ENCODE measurements at regions not wholly inside any gene's neighbourhood (a gene's known extent, or its start where the extent isn't known, plus 50 kb on each side); places are given as distances from the start of the nearest gene placed in this dataset.

DNA sequence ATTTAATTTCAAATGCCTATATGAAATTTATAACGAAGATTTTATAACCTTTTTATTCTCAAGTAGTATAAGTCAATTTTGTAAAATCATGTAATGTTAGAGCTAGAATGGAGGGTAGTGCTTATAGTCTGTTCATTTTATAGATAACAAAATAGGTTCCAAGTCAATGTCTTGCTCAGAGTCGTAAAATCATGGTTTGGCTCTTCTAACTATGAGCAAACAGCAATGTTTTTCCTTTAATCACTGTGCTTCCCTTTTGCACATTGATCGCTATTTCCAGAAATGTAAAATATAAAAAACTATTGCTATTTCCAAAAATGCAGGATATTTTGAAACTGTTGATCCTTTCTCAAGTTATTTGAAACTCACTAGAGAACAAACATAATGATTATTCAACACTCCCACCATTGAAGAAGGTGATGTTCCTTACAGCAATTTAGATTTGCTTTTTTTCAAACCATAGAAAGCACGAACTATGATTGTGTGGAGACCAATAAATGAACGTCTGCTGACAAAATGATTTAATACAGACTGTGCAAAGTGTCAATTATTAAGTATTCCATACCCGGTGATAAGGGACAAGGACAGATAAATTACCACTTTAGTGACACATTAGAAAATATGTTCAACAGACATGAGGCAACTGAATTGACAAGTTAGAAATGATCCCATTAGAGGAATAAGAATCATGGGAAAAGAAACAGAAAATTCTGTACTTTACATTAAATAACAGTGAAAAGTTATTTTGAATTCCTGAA lies 412.1 kb upstream of the TECRL start:
- TF ChIP-seq FOXM1 (IDR thresholded peaks at IDR 0.05; ENCODE audit: borderline replicate concordance, low read depth) (no peak), EP300 (IDR thresholded peaks at IDR 0.05; ENCODE audit: borderline replicate concordance) (no peak), YY1 (IDR thresholded peaks at IDR 0.05; ENCODE audit: low read depth) (no peak), TCF12 (IDR thresholded peaks at IDR 0.05; ENCODE audit: low read depth) (no peak), ZBTB7A (IDR thresholded peaks at IDR 0.05; ENCODE audit: low read depth) (no peak), EGR1 (IDR thresholded peaks at IDR 0.05) (no peak), RAD21 (IDR thresholded peaks at IDR 0.05; ENCODE audit: low read depth) (no peak), NFIC (IDR thresholded peaks at IDR 0.05) (no peak), TAF1 (IDR thresholded peaks at IDR 0.05; ENCODE audit: low read depth) (no peak), CEBPB (IDR thresholded peaks at IDR 0.05) (no peak), TEAD4 (IDR thresholded peaks at IDR 0.05) (no peak), CREB1 (IDR thresholded peaks at IDR 0.05; ENCODE audit: low read depth) (no peak)
- TF ChIP-seq, protein P1, sequence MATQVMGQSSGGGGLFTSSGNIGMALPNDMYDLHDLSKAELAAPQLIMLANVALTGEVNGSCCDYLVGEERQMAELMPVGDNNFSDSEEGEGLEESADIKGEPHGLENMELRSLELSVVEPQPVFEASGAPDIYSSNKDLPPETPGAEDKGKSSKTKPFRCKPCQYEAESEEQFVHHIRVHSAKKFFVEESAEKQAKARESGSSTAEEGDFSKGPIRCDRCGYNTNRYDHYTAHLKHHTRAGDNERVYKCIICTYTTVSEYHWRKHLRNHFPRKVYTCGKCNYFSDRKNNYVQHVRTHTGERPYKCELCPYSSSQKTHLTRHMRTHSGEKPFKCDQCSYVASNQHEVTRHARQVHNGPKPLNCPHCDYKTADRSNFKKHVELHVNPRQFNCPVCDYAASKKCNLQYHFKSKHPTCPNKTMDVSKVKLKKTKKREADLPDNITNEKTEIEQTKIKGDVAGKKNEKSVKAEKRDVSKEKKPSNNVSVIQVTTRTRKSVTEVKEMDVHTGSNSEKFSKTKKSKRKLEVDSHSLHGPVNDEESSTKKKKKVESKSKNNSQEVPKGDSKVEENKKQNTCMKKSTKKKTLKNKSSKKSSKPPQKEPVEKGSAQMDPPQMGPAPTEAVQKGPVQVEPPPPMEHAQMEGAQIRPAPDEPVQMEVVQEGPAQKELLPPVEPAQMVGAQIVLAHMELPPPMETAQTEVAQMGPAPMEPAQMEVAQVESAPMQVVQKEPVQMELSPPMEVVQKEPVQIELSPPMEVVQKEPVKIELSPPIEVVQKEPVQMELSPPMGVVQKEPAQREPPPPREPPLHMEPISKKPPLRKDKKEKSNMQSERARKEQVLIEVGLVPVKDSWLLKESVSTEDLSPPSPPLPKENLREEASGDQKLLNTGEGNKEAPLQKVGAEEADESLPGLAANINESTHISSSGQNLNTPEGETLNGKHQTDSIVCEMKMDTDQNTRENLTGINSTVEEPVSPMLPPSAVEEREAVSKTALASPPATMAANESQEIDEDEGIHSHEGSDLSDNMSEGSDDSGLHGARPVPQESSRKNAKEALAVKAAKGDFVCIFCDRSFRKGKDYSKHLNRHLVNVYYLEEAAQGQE (IDR thresholded peaks at IDR 0.05; ENCODE audit: low read depth): no peak
- TF ChIP-seq, protein P2, sequence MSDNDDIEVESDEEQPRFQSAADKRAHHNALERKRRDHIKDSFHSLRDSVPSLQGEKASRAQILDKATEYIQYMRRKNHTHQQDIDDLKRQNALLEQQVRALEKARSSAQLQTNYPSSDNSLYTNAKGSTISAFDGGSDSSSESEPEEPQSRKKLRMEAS (IDR thresholded peaks at IDR 0.05): no peak
- TF ChIP-seq, protein P3, sequence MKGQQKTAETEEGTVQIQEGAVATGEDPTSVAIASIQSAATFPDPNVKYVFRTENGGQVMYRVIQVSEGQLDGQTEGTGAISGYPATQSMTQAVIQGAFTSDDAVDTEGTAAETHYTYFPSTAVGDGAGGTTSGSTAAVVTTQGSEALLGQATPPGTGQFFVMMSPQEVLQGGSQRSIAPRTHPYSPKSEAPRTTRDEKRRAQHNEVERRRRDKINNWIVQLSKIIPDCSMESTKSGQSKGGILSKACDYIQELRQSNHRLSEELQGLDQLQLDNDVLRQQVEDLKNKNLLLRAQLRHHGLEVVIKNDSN (IDR thresholded peaks at IDR 0.05): no peak

DNA sequence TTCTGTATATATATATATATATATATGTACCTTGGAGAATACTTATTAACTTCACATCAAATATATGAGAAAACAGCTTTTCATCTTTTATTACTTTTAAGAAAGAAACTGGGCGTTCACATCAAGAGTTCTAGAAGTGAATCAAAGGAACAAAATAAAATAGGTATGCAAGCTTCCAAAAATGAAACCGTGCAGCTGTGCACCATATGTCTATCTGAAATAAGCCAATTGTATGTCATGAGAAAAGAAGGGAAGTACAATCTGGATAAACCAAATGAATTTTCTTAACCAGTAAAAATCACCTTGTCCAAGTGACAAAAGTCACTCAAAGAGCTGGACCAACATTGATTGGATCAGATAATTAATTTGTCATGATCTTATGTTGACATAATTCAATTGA lies 405.4 kb upstream of the TECRL start:
- TF ChIP-seq TEAD4 (IDR thresholded peaks at IDR 0.05) (no peak), TAF1 (IDR thresholded peaks at IDR 0.05; ENCODE audit: low read depth) (no peak), FOXM1 (IDR thresholded peaks at IDR 0.05; ENCODE audit: borderline replicate concordance, low read depth) (no peak), YY1 (IDR thresholded peaks at IDR 0.05; ENCODE audit: low read depth) (no peak)
- TF ChIP-seq, protein P2 (IDR thresholded peaks at IDR 0.05): no peak
- TF ChIP-seq, protein P3 (IDR thresholded peaks at IDR 0.05): no peak

DNA sequence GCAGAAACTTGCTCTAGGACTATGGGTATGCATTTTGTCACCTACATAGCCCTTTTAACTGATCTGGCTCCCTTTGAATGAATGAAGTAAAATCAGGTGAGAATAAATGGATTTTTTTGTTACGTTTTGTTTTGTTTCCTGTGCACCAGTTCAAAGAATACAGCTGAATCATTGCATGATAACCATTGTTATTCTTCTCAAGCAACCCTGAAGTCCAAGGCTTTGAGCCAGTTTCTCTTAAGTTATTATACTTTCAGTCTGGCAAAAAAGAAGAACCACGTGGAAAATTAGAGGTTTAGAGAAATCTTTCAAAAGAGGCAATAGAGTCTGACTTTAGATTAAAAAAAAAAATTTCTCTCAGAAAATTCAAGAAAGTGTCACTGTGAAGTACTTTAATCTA lies 398.6 kb upstream of the TECRL start:
- no peak for TF ChIP-seq NFIC (IDR thresholded peaks at IDR 0.05)
- no peak for TF ChIP-seq TEAD4 (IDR thresholded peaks at IDR 0.05)
- no peak for TF ChIP-seq ZBTB7A (IDR thresholded peaks at IDR 0.05; ENCODE audit: low read depth)
- TF ChIP-seq, protein P1 (IDR thresholded peaks at IDR 0.05; ENCODE audit: low read depth): no peak
- no peak for TF ChIP-seq CREB1 (IDR thresholded peaks at IDR 0.05; ENCODE audit: low read depth)
- no peak for TF ChIP-seq CEBPB (IDR thresholded peaks at IDR 0.05)
- TF ChIP-seq YY1 (IDR thresholded peaks at IDR 0.05; ENCODE audit: low read depth): no peak
- TF ChIP-seq FOXM1 (IDR thresholded peaks at IDR 0.05; ENCODE audit: borderline replicate concordance, low read depth): no peak
- no peak for TF ChIP-seq TCF12 (IDR thresholded peaks at IDR 0.05; ENCODE audit: low read depth)
- TF ChIP-seq, protein P2 (IDR thresholded peaks at IDR 0.05): no peak
- no peak for TF ChIP-seq RAD21 (IDR thresholded peaks at IDR 0.05; ENCODE audit: low read depth)
- TF ChIP-seq TAF1 (IDR thresholded peaks at IDR 0.05; ENCODE audit: low read depth): no peak
- TF ChIP-seq EGR1 (IDR thresholded peaks at IDR 0.05): no peak
- TF ChIP-seq, protein P3 (IDR thresholded peaks at IDR 0.05): no peak
- no peak for TF ChIP-seq EP300 (IDR thresholded peaks at IDR 0.05; ENCODE audit: borderline replicate concordance)

DNA sequence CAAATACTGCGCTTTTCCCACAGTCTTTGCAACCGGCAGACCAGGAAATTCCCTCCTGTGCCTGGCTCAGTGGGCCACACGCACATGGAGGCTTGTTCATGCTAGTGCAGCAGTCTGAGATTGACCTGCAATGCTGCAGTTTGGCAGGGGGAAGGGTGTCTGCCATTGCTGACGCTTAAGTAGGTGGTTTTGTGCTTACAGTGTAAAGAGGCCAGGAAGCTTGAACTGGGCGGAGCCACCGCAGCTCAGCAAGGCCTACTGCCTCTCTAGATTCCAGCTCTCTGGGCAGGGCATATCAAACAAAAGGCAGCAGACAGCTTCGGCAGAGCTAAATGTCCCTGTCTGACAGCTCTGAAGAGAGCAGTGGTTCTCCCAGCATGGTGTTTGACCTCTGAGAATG lies 390.5 kb upstream of the TECRL start:
- no peak for TF ChIP-seq TCF12 (IDR thresholded peaks at IDR 0.05; ENCODE audit: low read depth)
- TF ChIP-seq, protein P2 (IDR thresholded peaks at IDR 0.05): no peak

DNA sequence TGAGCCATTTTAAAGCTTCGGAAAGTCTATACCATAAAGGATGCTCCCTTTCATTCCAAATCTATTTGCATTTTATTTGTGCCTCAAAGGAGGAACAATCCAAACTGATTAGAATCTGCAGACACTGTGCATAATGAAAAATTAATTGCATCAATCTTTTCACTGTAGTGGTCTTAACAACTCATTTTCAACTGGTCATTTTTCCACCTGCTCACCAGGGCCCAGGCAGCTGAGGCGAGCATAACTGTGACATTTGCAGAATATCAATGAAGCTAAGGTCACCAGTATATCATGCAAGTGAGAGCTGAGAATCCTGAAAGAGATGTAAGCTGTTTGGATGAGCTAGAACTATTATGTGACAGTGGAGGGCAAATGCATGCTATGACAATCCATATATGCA lies 387.3 kb upstream of the TECRL start:
- TF ChIP-seq TCF12 (IDR thresholded peaks at IDR 0.05; ENCODE audit: low read depth): no peak
- TF ChIP-seq, protein P1 (IDR thresholded peaks at IDR 0.05; ENCODE audit: low read depth): no peak
- TF ChIP-seq CEBPB (IDR thresholded peaks at IDR 0.05): no peak
- no peak for TF ChIP-seq CREB1 (IDR thresholded peaks at IDR 0.05; ENCODE audit: low read depth)
- TF ChIP-seq, protein P2 (IDR thresholded peaks at IDR 0.05): no peak
- no peak for TF ChIP-seq TAF1 (IDR thresholded peaks at IDR 0.05; ENCODE audit: low read depth)
- no peak for TF ChIP-seq NFIC (IDR thresholded peaks at IDR 0.05)
- no peak for TF ChIP-seq FOXM1 (IDR thresholded peaks at IDR 0.05; ENCODE audit: borderline replicate concordance, low read depth)
- TF ChIP-seq RAD21 (IDR thresholded peaks at IDR 0.05; ENCODE audit: low read depth): no peak
- TF ChIP-seq EGR1 (IDR thresholded peaks at IDR 0.05): no peak
- TF ChIP-seq ZBTB7A (IDR thresholded peaks at IDR 0.05; ENCODE audit: low read depth): no peak
- TF ChIP-seq TEAD4 (IDR thresholded peaks at IDR 0.05): no peak
- TF ChIP-seq, protein P3 (IDR thresholded peaks at IDR 0.05): no peak
- TF ChIP-seq YY1 (IDR thresholded peaks at IDR 0.05; ENCODE audit: low read depth): no peak
